Heart left ventricle (tissue), 13 donors: ENCODE measurements at regions not wholly inside any gene's neighbourhood (a gene's known extent, or its start where the extent isn't known, plus 50 kb on each side); places are given as distances from the start of the nearest gene placed in this dataset.

Experiments used
- POLR2A ChIP-seq, 2 donors: fragments of 450-650 bp; IDR thresholded peaks; one replicate each; pipeline ENCODE4 v1.6.1; 2017; ENCODE audit warnings: antibody characterized with exemption in 2 of 2, mild to moderate bottlenecking in 2 of 2, moderate library complexity in 2 of 2
- TF ChIP-seq, protein P1 (sequence below), 12 donors: fragments of 200-600 bp; sonication (generic) in 4 of 12; IDR thresholded peaks; one replicate each; pipeline versions ENCODE4 v1.5.0 to v1.8.0; 2018 to 2022; ENCODE audit warnings: antibody characterized with exemption in 12 of 12, mild to moderate bottlenecking in 5 of 12
- donor health status: ischemic (EF 13 %, LVEDD 7.1; RV severe dilation, severe dysfunction).
- donor health status: DM: no; HTN: yes; CAD: no.
- donor health status: DM: no; HTN: no; CAD: no.
- donor health status: ischemic (EF 25% LVEDD 6.9; RV normal size, moderate dysfunction).
- donor health status: ischemic (EF 25% LVEDD 5.7; RV mildly dilated, moderate dysfunction).
- donor health status: ischemic (EF 35%, LVEDD 5.7; RV mildly dilated, moderate dysfunction).
- donor health status: nonischemic (EF 11% LVEDD 7.7; RV severe dilation, severe dysfunction).
- donor health status: DM: yes; HTN: yes; CAD: no.
- donor health status: PGD.
- donor health status: ischemic (EF 29% LVEDD 5.4; RV normal size, mild dysfunction).
- donor health status: nonischemic (EF 23%, LVEDD 6.1; RV moderate dilation, normal function).

DNA sequence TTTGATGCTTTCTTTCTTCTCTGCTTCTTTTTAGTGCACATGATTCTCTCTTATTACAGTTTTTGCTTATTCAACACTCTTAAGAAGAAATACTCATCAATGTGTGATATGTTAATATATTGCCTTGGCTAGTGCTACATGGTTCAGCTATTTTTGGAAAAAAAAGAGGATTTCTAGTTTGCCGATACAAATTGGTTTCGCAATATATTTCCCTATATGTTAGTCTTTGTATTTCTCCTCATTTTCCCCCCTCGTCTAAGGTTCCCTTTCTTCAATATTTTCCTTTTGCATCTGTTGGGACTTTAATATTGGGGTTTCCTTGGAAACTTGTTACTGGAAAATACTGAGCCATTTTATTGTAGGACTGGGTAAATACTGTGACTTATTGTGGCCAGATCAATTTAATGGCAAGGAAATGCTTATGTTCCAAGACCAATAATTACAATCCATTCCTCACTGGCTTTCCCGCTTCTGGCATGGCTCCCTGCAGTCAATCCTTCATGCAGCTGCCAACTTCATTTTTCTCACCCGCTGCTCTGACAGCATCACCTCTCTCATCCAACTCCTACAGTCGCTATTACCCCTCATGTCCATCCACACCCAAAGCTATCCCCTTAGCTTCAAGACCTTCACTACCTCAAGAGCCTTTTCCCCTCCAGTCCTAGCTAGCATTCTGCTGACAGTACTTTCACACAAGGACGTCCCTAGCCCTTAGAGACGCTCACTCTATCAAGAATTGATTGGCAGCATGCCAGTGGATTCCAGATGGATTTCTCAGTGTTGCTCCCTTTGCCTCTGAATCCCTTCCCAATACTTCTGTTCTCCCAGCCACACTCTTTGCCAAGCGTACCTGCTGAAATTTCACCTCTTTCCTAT, 280.1 kb upstream of the TMTC4 start:
- TF ChIP-seq, protein P1, sequence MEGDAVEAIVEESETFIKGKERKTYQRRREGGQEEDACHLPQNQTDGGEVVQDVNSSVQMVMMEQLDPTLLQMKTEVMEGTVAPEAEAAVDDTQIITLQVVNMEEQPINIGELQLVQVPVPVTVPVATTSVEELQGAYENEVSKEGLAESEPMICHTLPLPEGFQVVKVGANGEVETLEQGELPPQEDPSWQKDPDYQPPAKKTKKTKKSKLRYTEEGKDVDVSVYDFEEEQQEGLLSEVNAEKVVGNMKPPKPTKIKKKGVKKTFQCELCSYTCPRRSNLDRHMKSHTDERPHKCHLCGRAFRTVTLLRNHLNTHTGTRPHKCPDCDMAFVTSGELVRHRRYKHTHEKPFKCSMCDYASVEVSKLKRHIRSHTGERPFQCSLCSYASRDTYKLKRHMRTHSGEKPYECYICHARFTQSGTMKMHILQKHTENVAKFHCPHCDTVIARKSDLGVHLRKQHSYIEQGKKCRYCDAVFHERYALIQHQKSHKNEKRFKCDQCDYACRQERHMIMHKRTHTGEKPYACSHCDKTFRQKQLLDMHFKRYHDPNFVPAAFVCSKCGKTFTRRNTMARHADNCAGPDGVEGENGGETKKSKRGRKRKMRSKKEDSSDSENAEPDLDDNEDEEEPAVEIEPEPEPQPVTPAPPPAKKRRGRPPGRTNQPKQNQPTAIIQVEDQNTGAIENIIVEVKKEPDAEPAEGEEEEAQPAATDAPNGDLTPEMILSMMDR (IDR thresholded peaks at IDR 0.05): no peak
- TF ChIP-seq POLR2A (IDR thresholded peaks at IDR 0.05): no peak
